ENCODE measurements at regions not wholly inside any gene's neighbourhood (a gene's known extent, or its start where the extent isn't known, plus 50 kb on each side); places are given as distances from the start of the nearest gene placed in this dataset.

GRCh38 chr21:18058731-18059398 is 185.8 kb upstream of the CHODL start:
- intact Hi-C loops (cut with DNase I) = no loop called here
- no peak for DNase-seq
- Histone ChIP-seq H3K36me3 (no peaks in the 10 kb centered on the region), H3K27me3 (no peaks in the 10 kb centered on the region), H3K9me3 (no peaks in the 10 kb centered on the region), H3K4me3 (no peak overlapping the region), H3K4me1 (no peaks in the 10 kb centered on the region), H3K27ac (no peak overlapping the region)
- no peak for TF ChIP-seq CTCF (IDR thresholded peaks at IDR 0.05)
- TF ChIP-seq POLR2A (IDR thresholded peaks at IDR 0.05) = no peak
- WGBS, 2 donors = 81 to 84% methylated on average over 3 of the region's 3 CpGs

- 71 to 80% methylated on average over 1 of the region's 1 CpG for WGBS, 2 donors
- H3K36me3 ChIP-seq = no peaks in the 10 kb centered on the region
Measured at GRCh38 chr21:18053151-18053550, 191.5 kb upstream of the CHODL start.

GRCh38 chr21:18049461-18049860 is 195.2 kb upstream of the CHODL start:
- Histone ChIP-seq H3K4me3 (no peak overlapping the region), H3K4me1 (no peaks in the 10 kb centered on the region), H3K27ac (no peak overlapping the region), H3K9me3 (no peaks in the 10 kb centered on the region), H3K36me3 (no peaks in the 10 kb centered on the region), H3K27me3 (no peaks in the 10 kb centered on the region)
- intact Hi-C loops (cut with DNase I) = no loop called here
- 57 to 81% methylated on average over 2 of the region's 2 CpGs for WGBS, 2 donors
- DNase-seq = no peak
- no peak for TF ChIP-seq POLR2A (IDR thresholded peaks at IDR 0.05)
- no peak for TF ChIP-seq CTCF (IDR thresholded peaks at IDR 0.05)

More at GRCh38 chr21:18053151-18053550, 191.5 kb upstream of the CHODL start:
- intact Hi-C loops (cut with DNase I) = no loop called here
- no peak overlapping the region for H3K4me3 ChIP-seq
- TF ChIP-seq POLR2A (IDR thresholded peaks at IDR 0.05) (no peak), CTCF (IDR thresholded peaks at IDR 0.05) (no peak)
- no peak overlapping the region for H3K27ac ChIP-seq
- no peaks in the 10 kb centered on the region for H3K9me3 ChIP-seq
- no peaks in the 10 kb centered on the region for H3K27me3 ChIP-seq
- no peak for DNase-seq
- no peaks in the 10 kb centered on the region for H3K4me1 ChIP-seq

- 25 to 37% methylated on average over 3 of the region's 3 CpGs for WGBS, 2 donors
- no peak for DNase-seq
- no peaks in the 10 kb centered on the region for H3K9me3 ChIP-seq
- H3K4me3 ChIP-seq = no peak overlapping the region
- no peaks in the 10 kb centered on the region for H3K27me3 ChIP-seq
- H3K4me1 ChIP-seq = no peaks in the 10 kb centered on the region
- intact Hi-C loops (cut with DNase I) = no loop called here
- no peak overlapping the region for H3K27ac ChIP-seq
- TF ChIP-seq POLR2A (IDR thresholded peaks at IDR 0.05) (no peak), CTCF (IDR thresholded peaks at IDR 0.05) (peak in 1 of 6 experiments; percentile 41)
- no peaks in the 10 kb centered on the region for H3K36me3 ChIP-seq
Measured at GRCh38 chr21:18041012-18041411, 203.6 kb upstream of the CHODL start.

GRCh38 chr21:18030248-18030647 is 211.1 kb upstream of the C21orf91 start:
- no peaks in the 10 kb centered on the region for H3K4me1 ChIP-seq

More at GRCh38 chr21:18030248-18030647, 211.1 kb upstream of the C21orf91 start:
- no peaks in the 10 kb centered on the region for H3K36me3 ChIP-seq
- TF ChIP-seq POLR2A (IDR thresholded peaks at IDR 0.05) = no peak
- no peak for TF ChIP-seq CTCF (IDR thresholded peaks at IDR 0.05)
- no peaks in the 10 kb centered on the region for H3K27me3 ChIP-seq
- intact Hi-C loops (cut with DNase I) = no loop called here
- H3K27ac ChIP-seq = no peak overlapping the region
- no peaks in the 10 kb centered on the region for H3K9me3 ChIP-seq
- DNase-seq = no peak
- WGBS, 2 donors = 66 to 69% methylated on average over 4 of the region's 4 CpGs
- H3K4me3 ChIP-seq = no peak overlapping the region
